NCI-H510A treated with DMSO at 0.1 percent for 48 hours (cell line): ENCODE measurements at regions not wholly inside any gene's neighbourhood (a gene's known extent, or its start where the extent isn't known, plus 50 kb on each side); places are given as distances from the start of the nearest gene placed in this dataset.
"Not testable (repeated sequence)": the region's sequence is repeated elsewhere in the genome, so short reads cannot be mapped to it uniquely, and the experiment has no call there.

Source experiments
- DNase-seq: peaks from one replicate; lab custom pipeline; 2025; lab: John Stamatoyannopoulos, UW

GRCh38 chr4:77505958-77506319, 99.7 kb upstream of the CXCL13 start:
- no peak for DNase-seq

- DNase-seq: no peak
Measured at GRCh38 chr4:77510367-77510766, 95.3 kb upstream of the CXCL13 start.

- no peak for DNase-seq
Measured at GRCh38 chr4:77525538-77525937, 80.1 kb upstream of the CXCL13 start.

- DNase-seq: not testable (repeated sequence)
Measured at GRCh38 chr4:77527900-77528299, 77.7 kb upstream of the CXCL13 start.

- no peak for DNase-seq
Measured at GRCh38 chr4:77538144-77538543, 67.5 kb upstream of the CXCL13 start.

GRCh38 chr4:77538574-77539157, 67.0 kb upstream of the CXCL13 start:
- DNase-seq: no peak
